HepG2 (cell line): ENCODE measurements at regions not wholly inside any gene's neighbourhood (a gene's known extent, or its start where the extent isn't known, plus 50 kb on each side); places are given as distances from the start of the nearest gene placed in this dataset.

Experiments used
- ATAC-seq: fragments of 200-7000 bp; cut with Tn5 transposase; 3 replicates; pipeline ENCODE4 v1.9.1; 2020; ENCODE audit warnings: mild to moderate bottlenecking, moderate library complexity
- BruUV-seq: library from RNA; stranded (reverse); fragments of 400-500 nt; replicated peaks from 2 replicates; lab custom pipeline; 2021; lab: Mats Ljungman, UMichigan
- CTCF ChIA-PET: fragments of 300-600 bp; formaldehyde crosslinking; extraction: SDS; loops from one replicate; lab custom pipeline; 2021; ENCODE audit warnings: low total read pairs, inconsistent platforms, low intra/inter-chr PET ratio; lab: Yijun Ruan, JAX
- POLR2A ChIA-PET: fragments of 350-600 bp; sonication (Branson Sonifier 250); formaldehyde crosslinking; loops from one replicate; lab custom pipeline; 2020; ENCODE audit warnings: antibody characterized with exemption, inconsistent platforms; lab: Yijun Ruan, JAX
- DNase-seq: peaks from one replicate; pipeline ENCODE4 v3.0.0-alpha.2; 2015; ENCODE audit warnings: low spot score
- FAIRE-seq: peaks from 3 replicates; lab custom pipeline; 2011; peaks lifted over from hg19 to GRCh38; lab: Jason Lieb, UNC
- H2AFZ ChIP-seq: one replicate; pipeline ENCODE4 v1.6.1; 2011; ENCODE audit warnings: low read length, inconsistent platforms
- H3K27ac ChIP-seq: fragments of 300-600 bp; 3 replicates; pipeline ENCODE4 v1.8.0; 2011; ENCODE audit warnings: mixed run types, mild to moderate bottlenecking, mixed read lengths, low read length, inconsistent platforms; ENCODE audit not compliant: insufficient read depth; ENCODE audit errors: extremely low read length
- H3K27me3 ChIP-seq, 2 experiments: fragments of 200-600 bp in 1 of 2; 2 replicates in 1 of 2; 3 replicates in 1 of 2; pipeline versions ENCODE4 v1.6.0 to v1.8.0; 2011; ENCODE audit warnings: low read length in 2 of 2, mild to moderate bottlenecking in 2 of 2, moderate library complexity in 2 of 2, inconsistent platforms in 1 of 2; ENCODE audit not compliant: insufficient read depth in 2 of 2, control insufficient read depth in 1 of 2
- H3K36me3 ChIP-seq, 2 experiments: fragments of 200-600 bp in 1 of 2; replicated peaks in 1 of 2; 2 replicates in 1 of 2; 3 replicates in 1 of 2; pipeline versions ENCODE4 v1.5.1 to v1.8.0; 2011; ENCODE audit warnings: low read length in 2 of 2, inconsistent platforms in 1 of 2; ENCODE audit not compliant: insufficient read depth in 2 of 2, control insufficient read depth in 1 of 2
- H3K4me1 ChIP-seq: 2 replicates; pipeline ENCODE4 v1.5.1; 2012; ENCODE audit warnings: low read length, inconsistent platforms; ENCODE audit not compliant: insufficient read depth
- H3K4me2 ChIP-seq: 2 replicates; pipeline ENCODE4 v1.6.0; 2011; ENCODE audit warnings: low read depth, low read length, inconsistent platforms
- H3K4me3 ChIP-seq, 3 experiments: fragments of 200-600 bp in 1 of 3; sonication (generic), shearing (Covaris generic) in 1 of 3; replicated peaks in 1 of 3; 2 replicates each; pipeline ENCODE4 v1.5.1; 2011 to 2016; ENCODE audit warnings: low read length in 3 of 3, inconsistent platforms in 2 of 3, low read depth in 2 of 3, mild to moderate bottlenecking in 2 of 3, control low read depth in 1 of 3, mixed read lengths in 1 of 3; ENCODE audit not compliant: insufficient read depth in 1 of 3
- H3K79me2 ChIP-seq: one replicate; pipeline ENCODE4 v1.6.1; 2011; ENCODE audit warnings: low read length, inconsistent platforms; ENCODE audit not compliant: insufficient read depth
- H3K9ac ChIP-seq: 2 replicates; pipeline ENCODE4 v1.6.0; 2011; ENCODE audit warnings: mild to moderate bottlenecking, low read depth, low read length, inconsistent platforms; ENCODE audit not compliant: insufficient read depth
- H3K9me3 ChIP-seq: 2 replicates; pipeline ENCODE4 v1.5.1; 2012; ENCODE audit warnings: mild to moderate bottlenecking, low read length
- H4K20me1 ChIP-seq: 2 replicates; pipeline ENCODE4 v1.6.0; 2011; ENCODE audit warnings: inconsistent platforms, mild to moderate bottlenecking, low read length, moderate library complexity; ENCODE audit not compliant: insufficient read depth
- ATF7 ChIP-seq, 2 experiments: fragments of 450-650 bp in 1 of 2; sonication (generic) in 1 of 2; formaldehyde crosslinking in 1 of 2; IDR thresholded peaks; 2 replicates each; pipeline versions ENCODE4 v1.4.0 to v1.6.1; 2016 to 2020; ENCODE audit warnings: antibody characterized with exemption in 1 of 2, mild to moderate bottlenecking in 1 of 2, missing genetic modification reagents in 1 of 2
- KIAA2018 ChIP-seq: sonication (generic); formaldehyde crosslinking; IDR thresholded peaks from 2 replicates; pipeline ENCODE4 v1.5.0; 2020; ENCODE audit warnings: mild to moderate bottlenecking, missing genetic modification reagents, borderline replicate concordance
- RFX3 ChIP-seq: IDR thresholded peaks from 2 replicates; pipeline ENCODE4 v1.6.1; 2016; ENCODE audit warnings: missing biosample characterization, missing genetic modification reagents
- SOX13 ChIP-seq, 3 experiments: fragments of 450-650 bp in 1 of 3; sonication (generic) in 1 of 3; formaldehyde crosslinking in 1 of 3; IDR thresholded peaks in 2 of 3; conservative IDR thresholded peaks in 1 of 3; 2 replicates each; pipeline versions ENCODE4 v1.5.0 to v1.6.1; 2016 to 2020; ENCODE audit warnings: antibody characterized with exemption in 1 of 3, mild to moderate bottlenecking in 1 of 3, missing compliant biosample characterization in 1 of 3, missing genetic modification reagents in 1 of 3, moderate library complexity in 1 of 3
- TBX3 ChIP-seq: fragments of 450-650 bp; IDR thresholded peaks from 2 replicates; pipeline ENCODE4 v1.6.1; 2017; ENCODE audit warnings: antibody characterized with exemption, mild to moderate bottlenecking, inconsistent platforms, borderline replicate concordance
- U2AF1 ChIP-seq: fragments of 200-400 bp; formaldehyde crosslinking; optimal IDR thresholded peaks from 2 replicates; pipeline ENCODE3; 2017; ENCODE audit warnings: mild to moderate bottlenecking, low read depth, low read length
- ZNF34 ChIP-seq: sonication (generic); formaldehyde crosslinking; IDR thresholded peaks from 2 replicates; pipeline ENCODE4 v1.4.0; 2020; ENCODE audit warnings: mild to moderate bottlenecking, missing genetic modification reagents, borderline replicate concordance
- WGBS: methylation state at CpG from one replicate; pipeline ENCODE4 v1.1.6; 2017; ENCODE audit warnings: low lambda C conversion rate; 5-methylcytosine and 5-hydroxymethylcytosine counted together
- in situ Hi-C: cut with HindIII; loops from 2 replicates; pipeline ENCODE4 v1.10.0; 2017; ENCODE audit warnings: low pct_unique_long_range_greater_than_20kb; ENCODE audit not compliant: extremely low pct_ligation_motif_present
- intact Hi-C: fragments of 100-400 bp; cut with micrococcal nuclease; formaldehyde crosslinking; loops from one replicate; pipeline ENCODE4 v1.10.0; 2022; ENCODE audit not compliant: unreplicated experiment

DNA sequence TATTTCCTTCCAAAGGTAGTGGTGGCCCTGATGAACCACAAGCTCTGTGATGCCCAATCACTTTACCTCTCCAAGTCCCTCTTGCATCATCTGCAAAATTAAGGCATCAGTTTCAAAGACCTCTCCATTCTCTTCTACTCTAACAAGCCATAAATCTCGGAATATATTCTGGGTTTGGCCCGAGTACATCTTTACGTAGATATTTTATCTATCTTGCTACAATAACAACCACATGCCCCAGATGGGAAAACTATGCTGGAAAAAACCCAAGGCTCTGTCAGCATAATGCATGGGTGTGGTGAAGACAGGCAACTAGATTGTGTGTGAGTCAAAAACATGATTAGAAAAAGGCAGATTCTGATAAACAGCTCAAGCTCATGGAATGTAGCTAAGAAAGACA lies 228.2 kb upstream of the BLID start:
- H3K27ac ChIP-seq = no peak overlapping the region

GRCh38 chr11:122343210-122343609 lies 227.2 kb upstream of the BLID start:
- FAIRE-seq (no peak), DNase-seq (no peak)
- H3K9ac ChIP-seq = no peak overlapping the region
- no peak overlapping the region for H3K4me2 ChIP-seq
- no peak overlapping the region for H3K27ac ChIP-seq
- in situ Hi-C loops (no loop called here), intact Hi-C loops (no loop called here)
- H4K20me1 ChIP-seq = no peaks in the 10 kb centered on the region
- 24% methylated on average over 3 of the region's 3 CpGs for WGBS
- no peaks in the 10 kb centered on the region for H3K36me3 ChIP-seq
- H3K4me1 ChIP-seq = no peaks in the 10 kb centered on the region
- ChIA-PET CTCF (no interaction called here), POLR2A (no interaction called here)
- no peaks in the 10 kb centered on the region for H3K79me2 ChIP-seq
- H3K4me3 ChIP-seq = no peak overlapping the region
- no peaks in the 10 kb centered on the region for H3K9me3 ChIP-seq
- no peaks in the 10 kb centered on the region for H3K27me3 ChIP-seq
- TF ChIP-seq ZNF34 (CRISPR knock-in tag) = no peak
- no peak for TF ChIP-seq SOX13 (IDR thresholded peaks at IDR 0.05)
- TF ChIP-seq SOX13 (CRISPR knock-in tag; conservative IDR thresholded peaks at IDR 0.05 in 1 of 2, IDR thresholded peaks at IDR 0.05 in 1 of 2) = no peak
- TF ChIP-seq ATF7 (IDR thresholded peaks at IDR 0.05) = no peak
- no peak for TF ChIP-seq ATF7 (CRISPR knock-in tag; IDR thresholded peaks at IDR 0.05)
- TF ChIP-seq KIAA2018 (CRISPR knock-in tag) = no peak
- TF ChIP-seq, all 625 proteins: peak for 0
- ATAC-seq = no peak
- BruUV-seq = no TSS peak
- no peak overlapping the region for H2AFZ ChIP-seq

More for the DNA sequence above, 228.2 kb upstream of the BLID start:
- 61% methylated on average over 3 of the region's 3 CpGs for WGBS
- H3K9ac ChIP-seq = no peak overlapping the region
- H3K9me3 ChIP-seq = no peaks in the 10 kb centered on the region
- no peaks in the 10 kb centered on the region for H3K36me3 ChIP-seq
- intact Hi-C loops = no loop called here
- no peak overlapping the region for H3K4me2 ChIP-seq
- H3K27me3 ChIP-seq = no peaks in the 10 kb centered on the region
- no peak overlapping the region for H2AFZ ChIP-seq
- ChIA-PET CTCF (no interaction called here), POLR2A (no interaction called here)
- ATAC-seq (no peak), FAIRE-seq (no peak), DNase-seq (no peak)
- in situ Hi-C loops = no loop called here
- BruUV-seq = no TSS peak
- no peaks in the 10 kb centered on the region for H4K20me1 ChIP-seq
- no peaks in the 10 kb centered on the region for H3K4me1 ChIP-seq
- TF ChIP-seq TBX3 (no peak), RFX3 (CRISPR knock-in tag) (no peak), U2AF1 (no peak)
- H3K4me3 ChIP-seq = no peak overlapping the region
- no peaks in the 10 kb centered on the region for H3K79me2 ChIP-seq
